Stimulated activated naive B cell treated with anti-CD40 and anti-IgM and Interleukin-4, amounts not matched to agents 10 μg/mL and 1 μg/mL and 100 μg/mL, for 72 hours (primary cell): ENCODE measurements at regions not wholly inside any gene's neighbourhood (a gene's known extent, or its start where the extent isn't known, plus 50 kb on each side); places are given as distances from the start of the nearest gene placed in this dataset.

Experiments
- ATAC-seq, 2 donors: fragments of 150-1000 bp; cut with Tn5 transposase; replicated peaks; 2 replicates each; pipeline ENCODE4 v1.10.0; 2021; ENCODE audit warnings: moderate library complexity in 1 of 2
- DNase-seq: peaks from one replicate; pipeline ENCODE4 v3.0.0; 2021
- H3K27ac Mint-ChIP-seq: one replicate; pipeline ENCODE4 v1.8.0; 2022; ENCODE audit warnings: mild to moderate bottlenecking, mixed read lengths
- H3K27me3 Mint-ChIP-seq, 2 donors: one replicate each; pipeline ENCODE4 v1.8.0; 2022; ENCODE audit warnings: mixed read lengths in 2 of 2
- H3K36me3 Mint-ChIP-seq, 2 donors: one replicate each; pipeline ENCODE4 v1.8.0; 2022; ENCODE audit warnings: mixed read lengths in 2 of 2, mild to moderate bottlenecking in 1 of 2
- H3K4me1 Mint-ChIP-seq, 2 donors: one replicate each; pipeline ENCODE4 v1.8.0; 2022; ENCODE audit warnings: mixed read lengths in 2 of 2, mild to moderate bottlenecking in 1 of 2
- H3K4me3 Mint-ChIP-seq, 2 donors: one replicate each; pipeline ENCODE4 v1.8.0; 2022; ENCODE audit warnings: mild to moderate bottlenecking in 2 of 2, mixed read lengths in 2 of 2, moderate library complexity in 1 of 2
- H3K9me3 Mint-ChIP-seq, 2 donors: one replicate each; pipeline ENCODE4 v1.8.0; 2022; ENCODE audit warnings: mixed read lengths in 2 of 2, mild to moderate bottlenecking in 1 of 2

- Mint-ChIP-seq H3K27ac (no peak overlapping the region), H3K9me3 (peaks cover 0 to under 1% of the 10 kb centered on the region in 2 donors), H3K36me3 (no peaks in the 10 kb centered on the region), H3K27me3 (no peaks in the 10 kb centered on the region), H3K4me3 (no peak overlapping the region), H3K4me1 (no peaks in the 10 kb centered on the region)
- no peak for DNase-seq
- ATAC-seq, result no peak
Observed at GRCh38 chr5:2454876-2455275, 296.6 kb downstream of the IRX2 start.

GRCh38 chr5:2453781-2454180, 297.7 kb downstream of the IRX2 start:
- no peak overlapping the region for H3K27ac Mint-ChIP-seq
- H3K4me3 Mint-ChIP-seq, result no peak overlapping the region
- ATAC-seq (no peak), DNase-seq (no peak)
- H3K36me3 Mint-ChIP-seq, result no peaks in the 10 kb centered on the region
- H3K4me1 Mint-ChIP-seq, result no peaks in the 10 kb centered on the region
- H3K27me3 Mint-ChIP-seq, result no peaks in the 10 kb centered on the region
- no peaks in the 10 kb centered on the region for H3K9me3 Mint-ChIP-seq

- H3K9me3 Mint-ChIP-seq, result peaks cover 3 to 7% of the 10 kb centered on the region in 2 donors
- no peak for DNase-seq
Observed at GRCh38 chr5:2451100-2451499, 300.4 kb downstream of the IRX2 start.

GRCh38 chr5:2442496-2443354, 308.8 kb downstream of the IRX2 start:
- Mint-ChIP-seq H3K9me3 (peaks cover 3 to 7% of the 10 kb centered on the region in 2 donors), H3K4me1 (no peaks in the 10 kb centered on the region), H3K36me3 (no peaks in the 10 kb centered on the region), H3K27ac (no peak overlapping the region), H3K4me3 (no peak overlapping the region), H3K27me3 (no peaks in the 10 kb centered on the region)
- ATAC-seq (no peak), DNase-seq (no peak)

More at GRCh38 chr5:2451100-2451499, 300.4 kb downstream of the IRX2 start:
- ATAC-seq, result no peak
- Mint-ChIP-seq H3K4me3 (no peak overlapping the region), H3K4me1 (no peaks in the 10 kb centered on the region), H3K27ac (no peak overlapping the region), H3K27me3 (no peaks in the 10 kb centered on the region), H3K36me3 (no peaks in the 10 kb centered on the region)

GRCh38 chr5:2441495-2442180, 309.8 kb downstream of the IRX2 start:
- Mint-ChIP-seq H3K27ac (no peak overlapping the region), H3K9me3 (no peaks in the 10 kb centered on the region), H3K4me1 (no peaks in the 10 kb centered on the region), H3K36me3 (no peaks in the 10 kb centered on the region), H3K4me3 (no peak overlapping the region), H3K27me3 (no peaks in the 10 kb centered on the region)
- no peak for DNase-seq
- ATAC-seq, result no peak

GRCh38 chr5:2439608-2440007, 311.9 kb downstream of the IRX2 start:
- ATAC-seq (no peak), DNase-seq (no peak)
- no peaks in the 10 kb centered on the region for H3K36me3 Mint-ChIP-seq
- H3K27me3 Mint-ChIP-seq, result no peaks in the 10 kb centered on the region
- H3K4me1 Mint-ChIP-seq, result no peaks in the 10 kb centered on the region
- peaks cover 1 to 5% of the 10 kb centered on the region in 2 donors for H3K9me3 Mint-ChIP-seq
- H3K4me3 Mint-ChIP-seq, result no peak overlapping the region
- H3K27ac Mint-ChIP-seq, result no peak overlapping the region

GRCh38 chr5:2433086-2433485, 318.4 kb downstream of the IRX2 start:
- no peaks in the 10 kb centered on the region for H3K27me3 Mint-ChIP-seq
- peaks cover 1 to 5% of the 10 kb centered on the region in 2 donors for H3K9me3 Mint-ChIP-seq
- DNase-seq (no peak), ATAC-seq (no peak)
- no peaks in the 10 kb centered on the region for H3K4me1 Mint-ChIP-seq
- H3K36me3 Mint-ChIP-seq, result no peaks in the 10 kb centered on the region
- no peak overlapping the region for H3K4me3 Mint-ChIP-seq
- H3K27ac Mint-ChIP-seq, result no peak overlapping the region

GRCh38 chr5:2432076-2432920, 319.2 kb downstream of the IRX2 start:
- DNase-seq (no peak), ATAC-seq (no peak)
- no peak overlapping the region for H3K27ac Mint-ChIP-seq
- peaks cover 1 to 5% of the 10 kb centered on the region in 2 donors for H3K9me3 Mint-ChIP-seq
- H3K4me3 Mint-ChIP-seq, result no peak overlapping the region
- H3K36me3 Mint-ChIP-seq, result no peaks in the 10 kb centered on the region
- H3K4me1 Mint-ChIP-seq, result no peaks in the 10 kb centered on the region
- no peaks in the 10 kb centered on the region for H3K27me3 Mint-ChIP-seq

GRCh38 chr5:2430606-2431005, 320.9 kb downstream of the IRX2 start:
- Mint-ChIP-seq H3K36me3 (no peaks in the 10 kb centered on the region), H3K27ac (no peak overlapping the region), H3K4me1 (no peaks in the 10 kb centered on the region), H3K9me3 (peaks cover 1 to 4% of the 10 kb centered on the region in 2 donors), H3K27me3 (no peaks in the 10 kb centered on the region), H3K4me3 (no peak overlapping the region)
- no peak for DNase-seq
- no peak for ATAC-seq

- H3K9me3 Mint-ChIP-seq, result peaks cover 0 to 2% of the 10 kb centered on the region in 2 donors
- no peaks in the 10 kb centered on the region for H3K27me3 Mint-ChIP-seq
- peaks cover 0 to 2% of the 10 kb centered on the region in 2 donors for H3K36me3 Mint-ChIP-seq
- no peaks in the 10 kb centered on the region for H3K4me1 Mint-ChIP-seq
- DNase-seq (no peak), ATAC-seq (no peak)
- no peak overlapping the region for H3K4me3 Mint-ChIP-seq
- H3K27ac Mint-ChIP-seq, result no peak overlapping the region
Observed at GRCh38 chr5:2427983-2428382, 323.5 kb downstream of the IRX2 start.

GRCh38 chr5:2423634-2424033, 327.8 kb downstream of the IRX2 start:
- Mint-ChIP-seq H3K36me3 (peaks cover 0 to 2% of the 10 kb centered on the region in 2 donors), H3K4me3 (no peak overlapping the region), H3K4me1 (no peaks in the 10 kb centered on the region), H3K9me3 (peaks cover 7 to 11% of the 10 kb centered on the region in 2 donors), H3K27me3 (no peaks in the 10 kb centered on the region), H3K27ac (no peak overlapping the region)
- DNase-seq (no peak), ATAC-seq (no peak)

GRCh38 chr5:2417301-2417700, 334.2 kb downstream of the IRX2 start:
- Mint-ChIP-seq H3K4me1 (no peaks in the 10 kb centered on the region), H3K4me3 (no peak overlapping the region), H3K9me3 (peaks cover 7 to 12% of the 10 kb centered on the region in 2 donors), H3K27ac (no peak overlapping the region), H3K36me3 (no peaks in the 10 kb centered on the region), H3K27me3 (no peaks in the 10 kb centered on the region)
- DNase-seq, result no peak
- ATAC-seq, result no peak

- no peak for ATAC-seq
- peaks cover 0 to 8% of the 10 kb centered on the region in 2 donors for H3K9me3 Mint-ChIP-seq
Observed at GRCh38 chr5:2415678-2416077, 335.8 kb downstream of the IRX2 start.

GRCh38 chr5:2410451-2410850, 341.0 kb downstream of the IRX2 start:
- DNase-seq, result no peak
- Mint-ChIP-seq H3K27me3 (no peaks in the 10 kb centered on the region), H3K36me3 (no peaks in the 10 kb centered on the region), H3K4me3 (no peak overlapping the region), H3K4me1 (no peaks in the 10 kb centered on the region), H3K9me3 (peaks cover 3 to 4% of the 10 kb centered on the region in 2 donors), H3K27ac (no peak overlapping the region)
- ATAC-seq, result no peak

More at GRCh38 chr5:2415678-2416077, 335.8 kb downstream of the IRX2 start:
- no peak for DNase-seq
- H3K27me3 Mint-ChIP-seq, result no peaks in the 10 kb centered on the region
- no peaks in the 10 kb centered on the region for H3K4me1 Mint-ChIP-seq
- H3K36me3 Mint-ChIP-seq, result no peaks in the 10 kb centered on the region
- H3K4me3 Mint-ChIP-seq, result no peak overlapping the region
- H3K27ac Mint-ChIP-seq, result no peak overlapping the region
